ENCODE measurements at regions not wholly inside any gene's neighbourhood (a gene's known extent, or its start where the extent isn't known, plus 50 kb on each side); places are given as distances from the start of the nearest gene placed in this dataset.
"Not testable (repeated sequence)": the region's sequence is repeated elsewhere in the genome, so short reads cannot be mapped to it uniquely, and the experiment has no call there.

GRCh38 chr2:62654876-62655359 is 50.6 kb upstream of the EHBP1 start:
- no peak overlapping the region for H3K4me3 ChIP-seq (ENCODE audit: low read depth, low read length)
- H3K9me3 ChIP-seq (ENCODE audit: control insufficient read depth, low read length): no peaks in the 10 kb centered on the region
- no peak overlapping the region for H3K9ac ChIP-seq
- H2AFZ ChIP-seq: no peak overlapping the region
- H3K27me3 ChIP-seq (ENCODE audit: control insufficient read depth, insufficient read depth, low read length): no peaks in the 10 kb centered on the region
- no peak for TF ChIP-seq CTCF (IDR thresholded peaks at IDR 0.05)
- H3K4me2 ChIP-seq (ENCODE audit: low read length): no peak overlapping the region
- no peaks in the 10 kb centered on the region for H3K36me3 ChIP-seq (ENCODE audit: control insufficient read depth, insufficient read depth, low read length)
- H3K79me2 ChIP-seq: no peaks in the 10 kb centered on the region
- H3K4me1 ChIP-seq: no peaks in the 10 kb centered on the region
- H3K27ac ChIP-seq: no peak overlapping the region

- H3K27me3 ChIP-seq (ENCODE audit: control insufficient read depth, insufficient read depth, low read length): no peaks in the 10 kb centered on the region
- H3K36me3 ChIP-seq (ENCODE audit: control insufficient read depth, insufficient read depth, low read length): no peaks in the 10 kb centered on the region
- no peaks in the 10 kb centered on the region for H3K4me1 ChIP-seq
- H3K9me3 ChIP-seq (ENCODE audit: control insufficient read depth, low read length): no peaks in the 10 kb centered on the region
- H3K9ac ChIP-seq: no peak overlapping the region
- no peak for TF ChIP-seq CTCF (IDR thresholded peaks at IDR 0.05)
- H2AFZ ChIP-seq: no peak overlapping the region
- no peak overlapping the region for H3K4me2 ChIP-seq (ENCODE audit: low read length)
- H3K79me2 ChIP-seq: no peaks in the 10 kb centered on the region
- H3K4me3 ChIP-seq (ENCODE audit: low read depth, low read length): no peak overlapping the region
- no peak overlapping the region for H3K27ac ChIP-seq
Observed at GRCh38 chr2:62654423-62654791, 51.1 kb upstream of the EHBP1 start.

- Histone ChIP-seq H3K4me2 (ENCODE audit: low read length) (no peak overlapping the region), H3K4me1 (no peaks in the 10 kb centered on the region), H3K27me3 (ENCODE audit: control insufficient read depth, insufficient read depth, low read length) (no peaks in the 10 kb centered on the region), H3K27ac (no peak overlapping the region), H2AFZ (no peak overlapping the region), H3K9me3 (ENCODE audit: control insufficient read depth, low read length) (no peaks in the 10 kb centered on the region), H3K9ac (no peak overlapping the region), H3K79me2 (no peaks in the 10 kb centered on the region), H3K36me3 (ENCODE audit: control insufficient read depth, insufficient read depth, low read length) (no peaks in the 10 kb centered on the region), H3K4me3 (ENCODE audit: low read depth, low read length) (no peak overlapping the region)
- TF ChIP-seq CTCF (IDR thresholded peaks at IDR 0.05): no peak
Observed at GRCh38 chr2:62653582-62654422, 51.7 kb upstream of the EHBP1 start.

GRCh38 chr2:62649087-62649486 is 56.4 kb upstream of the EHBP1 start:
- H3K27me3 ChIP-seq (ENCODE audit: control insufficient read depth, insufficient read depth, low read length); H3K4me3 ChIP-seq (ENCODE audit: low read depth, low read length); H3K79me2 ChIP-seq; H3K4me1 ChIP-seq; H2AFZ ChIP-seq; H3K4me2 ChIP-seq (ENCODE audit: low read length); H3K27ac ChIP-seq; H3K36me3 ChIP-seq (ENCODE audit: control insufficient read depth, insufficient read depth, low read length); H3K9ac ChIP-seq; H3K9me3 ChIP-seq (ENCODE audit: control insufficient read depth, low read length): not testable (repeated sequence)

- TF ChIP-seq CTCF (IDR thresholded peaks at IDR 0.05): no peak
- Histone ChIP-seq H3K79me2 (no peaks in the 10 kb centered on the region), H3K4me1 (no peaks in the 10 kb centered on the region), H3K36me3 (ENCODE audit: control insufficient read depth, insufficient read depth, low read length) (no peaks in the 10 kb centered on the region), H3K9ac (no peak overlapping the region), H3K4me3 (ENCODE audit: low read depth, low read length) (no peak overlapping the region), H3K4me2 (ENCODE audit: low read length) (no peak overlapping the region), H3K27ac (no peak overlapping the region), H3K9me3 (ENCODE audit: control insufficient read depth, low read length) (no peaks in the 10 kb centered on the region), H2AFZ (no peak overlapping the region), H3K27me3 (ENCODE audit: control insufficient read depth, insufficient read depth, low read length) (no peaks in the 10 kb centered on the region)
Observed at GRCh38 chr2:62643100-62643471, 62.4 kb upstream of the EHBP1 start.
